Testis (tissue), 2 donors: ENCODE measurements at regions not wholly inside any gene's neighbourhood (a gene's known extent, or its start where the extent isn't known, plus 50 kb on each side); places are given as distances from the start of the nearest gene placed in this dataset.

ENCODE experiments used
- DNase-seq: peaks from one replicate; pipeline ENCODE4 v3.0.0-alpha.2; 2019
- H3K27ac ChIP-seq, 2 donors: fragments of 200-600 bp; sonication (generic); one replicate each; pipeline ENCODE4 v1.5.1; 2019
- H3K27me3 ChIP-seq: fragments of 200-600 bp; sonication (generic); one replicate; pipeline ENCODE4 v1.5.1; 2019
- H3K36me3 ChIP-seq: fragments of 200-600 bp; sonication (generic); one replicate; pipeline ENCODE4 v1.5.1; 2017; ENCODE audit warnings: low read depth; ENCODE audit errors: missing control alignments
- H3K4me1 ChIP-seq: fragments of 200-600 bp; sonication (generic); one replicate; pipeline ENCODE4 v1.5.1; 2019
- H3K4me3 ChIP-seq, 2 donors: fragments of 200-600 bp; sonication (generic); one replicate each; pipeline ENCODE4 v1.5.1; 2017 to 2019
- H3K9me3 ChIP-seq: fragments of 200-600 bp; sonication (generic); one replicate; pipeline ENCODE4 v1.5.1; 2017
- CTCF ChIP-seq, 3 experiments: fragments of 450-650 bp in 2 of 3; fragments of 200-600 bp in 1 of 3; sonication (generic) in 1 of 3; IDR thresholded peaks; one replicate each; pipeline ENCODE4 v1.5.1; 2016 to 2019; ENCODE audit warnings: antibody characterized with exemption in 3 of 3, mild to moderate bottlenecking in 2 of 3, moderate library complexity in 1 of 3
- POLR2A ChIP-seq: fragments of 450-650 bp; IDR thresholded peaks from one replicate; pipeline ENCODE4 v1.6.1; 2017; ENCODE audit warnings: antibody characterized with exemption, mild to moderate bottlenecking, moderate library complexity
- WGBS, 2 donors: methylation state at CpG; one replicate each; pipeline ENCODE4 v1.1.5; 2018; 5-methylcytosine and 5-hydroxymethylcytosine counted together
- intact Hi-C: fragments of 100-400 bp; cut with DNase I; formaldehyde crosslinking; loops from one replicate; pipeline ENCODE4 v1.15.1; 2023; ENCODE audit warnings: low total_unique reads

GRCh38 chr6:91045161-91045560, 458.3 kb upstream of the MAP3K7 start:
- 25 to 32% methylated on average over 1 of the region's 1 CpG for WGBS, 2 donors
- Histone ChIP-seq H3K36me3 (no peaks in the 10 kb centered on the region), H3K27ac (no peak overlapping the region), H3K4me1 (no peaks in the 10 kb centered on the region), H3K27me3 (no peaks in the 10 kb centered on the region), H3K4me3 (no peak overlapping the region), H3K9me3 (no peaks in the 10 kb centered on the region)
- DNase-seq = peak; percentile 28
- intact Hi-C loops = no loop called here
- TF ChIP-seq CTCF (IDR thresholded peaks at IDR 0.05) (no peak), POLR2A (no peak)

DNA sequence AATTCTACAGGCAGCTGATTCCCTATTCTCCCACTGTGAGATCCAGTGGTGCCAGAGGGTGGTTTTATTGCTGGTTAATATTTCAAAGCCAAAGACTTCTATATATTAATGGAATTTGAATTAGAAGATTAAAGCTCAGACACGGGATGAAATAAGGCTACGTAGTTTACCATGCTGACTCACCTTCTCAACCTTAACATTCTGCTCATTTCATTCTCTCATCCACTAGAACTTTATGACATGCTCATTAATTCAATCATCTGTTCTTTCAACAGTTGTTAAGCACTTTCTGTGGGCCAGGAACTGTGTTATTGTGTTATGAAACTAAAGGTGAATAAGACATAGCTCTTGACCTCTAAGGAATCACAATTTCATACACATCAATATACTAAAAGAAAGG, 456.9 kb upstream of the MAP3K7 start:
- intact Hi-C loops = no loop called here
- 87 to 94% methylated on average over 2 of the region's 2 CpGs for WGBS, 2 donors
- Histone ChIP-seq H3K36me3 (no peaks in the 10 kb centered on the region), H3K4me3 (no peak overlapping the region), H3K27me3 (no peaks in the 10 kb centered on the region), H3K9me3 (no peaks in the 10 kb centered on the region), H3K27ac (no peak overlapping the region), H3K4me1 (no peaks in the 10 kb centered on the region)
- DNase-seq = no peak
- TF ChIP-seq CTCF (IDR thresholded peaks at IDR 0.05) = no peak
- no peak for TF ChIP-seq POLR2A

- Histone ChIP-seq H3K27me3 (no peaks in the 10 kb centered on the region), H3K4me3 (no peak overlapping the region), H3K9me3 (no peaks in the 10 kb centered on the region), H3K4me1 (no peaks in the 10 kb centered on the region), H3K36me3 (no peaks in the 10 kb centered on the region), H3K27ac (no peak overlapping the region)
- 99 to 100% methylated on average over 2 of the region's 2 CpGs for WGBS, 2 donors
- intact Hi-C loops = no loop called here
- TF ChIP-seq POLR2A (no peak), CTCF (IDR thresholded peaks at IDR 0.05) (no peak)
- DNase-seq = no peak
These were observed 455.8 kb upstream of the MAP3K7 start for GRCh38 chr6:91042656-91043055.

- no peak for TF ChIP-seq POLR2A
- 93 to 98% methylated on average over 2 of the region's 2 CpGs for WGBS, 2 donors
- intact Hi-C loops = no loop called here
These were observed 447.1 kb upstream of the MAP3K7 start for GRCh38 chr6:91033964-91034363.

GRCh38 chr6:91031581-91031980, 444.7 kb upstream of the MAP3K7 start:
- H3K27ac ChIP-seq = no peak overlapping the region
- intact Hi-C loops = no loop called here
- no peaks in the 10 kb centered on the region for H3K9me3 ChIP-seq
- 83 to 87% methylated on average over 4 of the region's 4 CpGs for WGBS, 2 donors
- H3K36me3 ChIP-seq = no peaks in the 10 kb centered on the region
- H3K27me3 ChIP-seq = no peaks in the 10 kb centered on the region
- H3K4me3 ChIP-seq = no peak overlapping the region
- DNase-seq = no peak
- H3K4me1 ChIP-seq = no peaks in the 10 kb centered on the region
- TF ChIP-seq CTCF (IDR thresholded peaks at IDR 0.05) (no peak), POLR2A (no peak)

More at GRCh38 chr6:91033964-91034363, 447.1 kb upstream of the MAP3K7 start:
- DNase-seq = no peak
- no peaks in the 10 kb centered on the region for H3K9me3 ChIP-seq
- H3K4me1 ChIP-seq = no peaks in the 10 kb centered on the region
- H3K27ac ChIP-seq = no peak overlapping the region
- no peak overlapping the region for H3K4me3 ChIP-seq
- no peaks in the 10 kb centered on the region for H3K27me3 ChIP-seq
- H3K36me3 ChIP-seq = no peaks in the 10 kb centered on the region
